ENCODE measurements at regions not wholly inside any gene's neighbourhood (a gene's known extent, or its start where the extent isn't known, plus 50 kb on each side); places are given as distances from the start of the nearest gene placed in this dataset.

DNA sequence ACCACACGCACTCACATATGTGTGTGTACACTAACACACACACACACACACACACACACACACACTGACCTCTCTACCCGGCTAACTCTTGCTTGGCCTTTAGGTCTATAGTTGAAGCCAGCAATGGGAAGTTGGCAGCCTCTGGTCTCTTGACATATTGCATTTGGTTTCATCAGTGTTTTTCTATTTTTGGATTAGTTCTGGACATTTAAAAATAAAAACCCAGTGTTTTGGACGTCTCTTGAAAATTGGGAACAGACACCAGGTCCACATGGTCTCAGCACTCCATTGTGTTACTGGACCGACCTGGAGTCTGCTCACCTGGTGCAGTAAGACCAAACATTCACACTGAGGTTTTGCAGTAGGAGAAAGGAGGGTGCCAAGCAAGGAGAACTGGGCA lies 50.4 kb upstream of the AFF3 start:
- no peak for DNase-seq (ENCODE audit: low spot score)

DNA sequence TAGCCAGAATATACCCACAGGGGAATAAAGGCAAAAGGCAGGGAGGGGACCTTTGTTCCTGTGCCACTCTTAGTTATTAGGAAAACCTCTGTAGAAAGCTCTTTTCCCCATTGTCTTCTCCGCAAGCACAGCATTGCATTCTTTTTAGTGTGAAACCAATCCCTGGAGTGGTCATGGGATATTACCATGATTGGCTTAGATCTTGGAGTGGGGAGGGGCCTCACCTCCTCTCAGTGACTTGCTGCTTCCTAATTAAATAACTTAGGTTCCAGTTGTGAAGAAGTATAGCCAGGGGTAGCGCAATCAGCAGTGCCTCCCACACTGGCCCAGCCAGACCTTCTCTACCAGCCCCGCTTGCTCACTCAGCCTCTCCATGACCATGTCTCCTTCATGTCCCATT lies 49.9 kb upstream of the AFF3 start:
- DNase-seq (ENCODE audit: low spot score), result no peak

All from H4 (cell line).